GM19238 (cell line): ENCODE measurements at regions not wholly inside any gene's neighbourhood (a gene's known extent, or its start where the extent isn't known, plus 50 kb on each side); places are given as distances from the start of the nearest gene placed in this dataset.
"Not testable (repeated sequence)": the region's sequence is repeated elsewhere in the genome, so short reads cannot be mapped to it uniquely, and the experiment has no call there.

Experiments used
- DNase-seq: peaks from one replicate; pipeline ENCODE4 v3.0.0; 2011; ENCODE audit warnings: low spot score; ENCODE audit not compliant: insufficient read length

GRCh38 chr3:103453152-103453551 lies 1018.3 kb downstream of the ZPLD1 start:
- DNase-seq: no peak

GRCh38 chr3:103459815-103460214 lies 1025.0 kb downstream of the ZPLD1 start:
- no peak for DNase-seq

- DNase-seq: no peak
Observed at GRCh38 chr3:103470498-103470897, 1035.7 kb downstream of the ZPLD1 start.

GRCh38 chr3:103494011-103494410 lies 1059.2 kb downstream of the ZPLD1 start:
- DNase-seq: no peak

GRCh38 chr3:103494512-103494911 lies 1059.7 kb downstream of the ZPLD1 start:
- no peak for DNase-seq

- no peak for DNase-seq
Observed at GRCh38 chr3:103495186-103495585, 1060.4 kb downstream of the ZPLD1 start.

- no peak for DNase-seq
Observed at GRCh38 chr3:103499132-103499900, 1064.5 kb downstream of the ZPLD1 start.

GRCh38 chr3:103499967-103500366 lies 1065.2 kb downstream of the ZPLD1 start:
- no peak for DNase-seq

- no peak for DNase-seq
Observed at GRCh38 chr3:103510760-103511159, 1075.9 kb downstream of the ZPLD1 start.

GRCh38 chr3:103511891-103512290 lies 1077.1 kb downstream of the ZPLD1 start:
- DNase-seq: no peak

- no peak for DNase-seq
Observed at GRCh38 chr3:103512595-103512994, 1077.8 kb downstream of the ZPLD1 start.

GRCh38 chr3:103513003-103513402 lies 1078.2 kb downstream of the ZPLD1 start:
- DNase-seq: no peak

GRCh38 chr3:103515116-103515515 lies 1080.3 kb downstream of the ZPLD1 start:
- DNase-seq: no peak

GRCh38 chr3:103516950-103517349 lies 1082.1 kb downstream of the ZPLD1 start:
- no peak for DNase-seq

- DNase-seq: not testable (repeated sequence)
Observed at GRCh38 chr3:103531327-103531726, 1096.5 kb downstream of the ZPLD1 start.

- DNase-seq: no peak
Observed at GRCh38 chr3:103532986-103533385, 1098.2 kb downstream of the ZPLD1 start.

GRCh38 chr3:103554451-103554850 lies 1119.6 kb downstream of the ZPLD1 start:
- no peak for DNase-seq

- not testable (repeated sequence) for DNase-seq
Observed at GRCh38 chr3:103564116-103564515, 1129.3 kb downstream of the ZPLD1 start.

- no peak for DNase-seq
Observed at GRCh38 chr3:103585809-103586208, 1151.0 kb downstream of the ZPLD1 start.

- DNase-seq: no peak
Observed at GRCh38 chr3:103589770-103590169, 1155.0 kb downstream of the ZPLD1 start.

GRCh38 chr3:103600844-103601243 lies 1166.0 kb downstream of the ZPLD1 start:
- no peak for DNase-seq

- no peak for DNase-seq
Observed at GRCh38 chr3:103601666-103602065, 1166.9 kb downstream of the ZPLD1 start.

- no peak for DNase-seq
Observed at GRCh38 chr3:103609472-103609871, 1174.7 kb downstream of the ZPLD1 start.
